Stimulated activated CD8-positive, alpha-beta memory T cell treated with anti-CD3 and anti-CD28 coated beads, Interleukin-4, amount 100 ng/mL, for 48 hours (primary cell): ENCODE measurements at regions not wholly inside any gene's neighbourhood (a gene's known extent, or its start where the extent isn't known, plus 50 kb on each side); places are given as distances from the start of the nearest gene placed in this dataset.
"Not testable (repeated sequence)": the region's sequence is repeated elsewhere in the genome, so short reads cannot be mapped to it uniquely, and the experiment has no call there.

Source experiments
- DNase-seq: peaks from one replicate; pipeline ENCODE4 v3.0.0-alpha.2; 2020

DNA sequence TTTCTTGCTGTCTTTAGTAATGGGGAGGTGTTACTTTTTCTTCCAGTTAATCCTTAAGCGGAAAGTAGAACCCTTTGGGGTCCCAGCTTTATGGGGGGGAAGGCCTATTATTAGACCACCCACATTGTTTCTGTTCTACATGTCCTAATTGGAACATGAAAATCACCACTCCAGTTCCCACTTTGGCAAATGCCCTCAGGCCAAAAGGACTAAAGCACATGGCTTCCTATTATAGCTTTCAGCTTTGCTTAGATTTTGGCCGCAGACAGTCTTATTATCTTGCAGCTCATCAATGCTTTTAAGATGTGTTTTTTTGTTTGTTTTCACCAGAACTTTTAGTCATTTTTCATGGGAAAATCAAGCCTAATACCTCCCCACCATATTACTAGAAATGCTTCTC, 296.8 kb upstream of the ANKH start:
- DNase-seq = no peak

DNA sequence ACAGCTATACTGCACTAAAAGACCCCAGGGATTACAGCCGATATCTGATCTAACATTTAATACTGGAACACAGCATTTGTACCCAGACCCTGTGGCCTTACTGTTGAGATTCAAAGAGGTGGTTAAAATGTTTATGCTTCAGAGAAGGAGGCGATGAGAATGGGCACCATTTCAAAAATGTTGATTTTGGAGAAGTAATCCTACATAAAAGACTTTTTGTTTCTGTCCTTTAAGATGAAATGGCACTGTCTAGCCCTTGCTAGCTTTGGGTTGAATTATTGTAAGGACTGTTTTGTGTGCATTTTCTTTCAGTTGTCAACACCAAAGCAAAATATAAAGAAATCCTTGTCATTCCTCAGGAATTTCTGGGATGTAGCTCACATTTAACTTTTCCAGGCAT, 288.5 kb upstream of the ANKH start:
- DNase-seq = no peak

DNA sequence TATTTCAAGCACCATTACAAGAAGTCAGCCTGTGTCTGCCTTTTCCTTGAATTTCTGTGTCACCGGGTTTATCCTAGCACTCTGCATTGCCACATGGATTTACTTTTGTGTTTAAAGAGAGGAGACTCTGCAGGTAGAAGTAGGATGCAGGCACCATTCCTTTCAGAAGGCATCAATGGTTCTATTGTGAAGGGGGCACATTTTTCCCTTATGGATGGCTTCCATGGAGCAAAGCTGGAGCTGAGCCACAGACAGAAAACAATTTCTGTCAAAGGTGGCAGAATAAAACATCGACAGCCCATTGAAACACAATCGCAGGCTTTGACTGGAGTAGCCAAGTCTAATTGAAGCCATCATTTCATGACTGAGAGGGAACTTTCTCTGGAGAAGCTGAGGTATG, 288.0 kb upstream of the ANKH start:
- no peak for DNase-seq

DNA sequence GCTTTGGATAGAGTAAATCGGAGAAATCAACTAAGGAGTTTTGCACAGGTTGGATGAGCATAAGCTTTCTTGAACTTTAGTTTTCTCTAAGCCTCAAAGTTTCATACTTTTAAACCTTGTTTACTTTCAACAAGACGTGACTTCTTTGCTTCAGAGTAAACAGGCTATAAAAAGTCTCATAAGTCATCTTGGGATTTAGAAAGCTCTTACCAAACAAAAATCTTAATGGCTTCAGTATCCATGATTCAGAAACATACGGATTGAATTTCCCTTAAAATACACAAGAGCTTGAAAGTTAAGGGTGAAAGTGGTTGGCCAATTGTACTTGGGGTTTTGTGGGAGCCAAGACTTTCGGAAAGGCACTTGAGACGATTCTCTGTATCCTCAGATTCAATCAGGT, 270.9 kb upstream of the ANKH start:
- DNase-seq = no peak

DNA sequence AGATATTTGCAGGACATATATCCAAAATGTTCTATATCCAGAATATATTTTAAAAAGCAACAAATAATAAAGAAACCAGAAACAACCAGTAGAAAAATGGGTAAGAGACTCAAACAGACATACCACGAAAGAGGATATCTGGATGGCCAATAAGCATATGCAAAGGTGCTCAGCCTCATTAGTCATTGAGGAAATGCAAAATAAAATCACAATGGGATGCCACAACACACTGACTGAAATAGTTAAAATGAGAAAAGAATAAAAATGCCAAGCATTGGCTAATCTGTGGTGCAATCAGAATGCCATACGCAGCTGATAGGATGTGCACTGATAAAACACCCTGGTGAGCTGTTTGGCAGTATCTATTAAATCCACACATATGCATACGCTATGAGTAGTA, 265.8 kb upstream of the ANKH start:
- DNase-seq = no peak

DNA sequence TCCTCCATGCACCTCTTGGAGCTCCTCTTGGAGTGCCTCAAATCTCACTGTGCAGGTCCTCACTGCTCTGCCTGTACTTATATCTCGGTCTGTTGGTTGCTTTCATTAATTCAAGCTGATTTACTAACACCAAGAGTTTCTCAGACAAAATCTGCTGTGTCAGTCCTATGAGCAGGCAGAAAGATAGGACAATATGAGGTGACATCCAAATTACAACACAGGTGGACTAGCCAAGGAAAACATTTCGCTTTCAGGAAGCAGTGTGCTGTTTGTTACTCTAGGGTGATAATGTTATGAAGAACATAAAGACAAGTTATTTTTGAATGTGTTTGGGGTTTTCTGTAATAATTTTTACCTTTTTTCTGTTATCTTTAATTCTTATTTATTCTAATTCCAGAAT, 264.1 kb upstream of the ANKH start:
- no peak for DNase-seq

DNA sequence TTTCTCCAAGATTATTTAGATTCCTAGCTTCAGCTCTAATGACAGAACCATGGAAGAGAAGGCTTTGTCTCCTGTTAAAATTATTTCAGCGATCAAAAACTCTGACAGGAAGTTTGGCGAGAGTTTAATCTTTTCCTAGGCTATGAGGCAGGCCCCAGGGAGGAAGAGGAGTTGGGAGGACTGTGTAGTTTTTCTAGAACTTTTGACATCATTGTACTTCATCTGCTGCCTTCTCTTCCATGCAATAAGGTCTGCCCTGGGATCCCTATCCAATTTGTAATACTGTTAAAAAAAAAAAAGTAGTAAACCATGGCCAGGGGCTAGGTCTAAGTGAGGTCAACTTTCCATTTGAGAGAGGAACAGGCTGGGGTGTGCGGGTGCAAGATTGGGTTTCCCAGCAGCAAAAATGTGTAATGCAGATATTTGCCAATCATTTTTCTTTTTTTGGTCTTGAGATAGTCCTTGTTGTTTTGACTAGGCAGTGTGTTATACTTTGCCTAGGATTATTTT, 261.9 kb upstream of the ANKH start:
- DNase-seq = no peak

DNA sequence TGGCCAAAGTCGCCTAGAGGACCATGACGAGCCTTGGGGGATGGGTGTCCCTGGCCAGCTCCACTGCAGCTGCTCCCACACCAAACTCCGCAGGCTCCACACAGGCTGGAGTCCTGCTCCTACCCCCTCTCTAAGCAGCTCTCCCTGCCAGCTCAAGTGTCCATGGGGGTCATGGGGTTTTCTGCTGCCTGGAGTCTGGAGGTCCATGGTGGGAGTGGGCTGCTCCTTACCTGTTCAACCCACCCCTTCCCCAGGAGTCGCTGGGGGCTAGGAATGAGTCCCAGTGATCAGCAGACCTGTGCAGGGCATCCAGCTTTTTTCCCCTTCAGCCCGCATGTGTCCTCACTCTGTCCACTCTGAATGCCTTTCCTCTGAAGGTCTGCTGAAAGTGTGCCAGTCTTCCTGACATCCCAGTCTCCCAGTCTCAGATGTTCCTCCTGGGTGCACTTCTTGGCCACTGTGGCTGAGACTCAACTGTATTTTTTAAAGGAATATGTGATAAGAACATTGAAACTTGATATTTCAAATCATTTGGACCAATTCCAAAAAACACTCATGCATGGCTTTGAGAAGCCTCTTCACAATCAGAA, 261.3 kb upstream of the ANKH start:
- DNase-seq = no peak

DNA sequence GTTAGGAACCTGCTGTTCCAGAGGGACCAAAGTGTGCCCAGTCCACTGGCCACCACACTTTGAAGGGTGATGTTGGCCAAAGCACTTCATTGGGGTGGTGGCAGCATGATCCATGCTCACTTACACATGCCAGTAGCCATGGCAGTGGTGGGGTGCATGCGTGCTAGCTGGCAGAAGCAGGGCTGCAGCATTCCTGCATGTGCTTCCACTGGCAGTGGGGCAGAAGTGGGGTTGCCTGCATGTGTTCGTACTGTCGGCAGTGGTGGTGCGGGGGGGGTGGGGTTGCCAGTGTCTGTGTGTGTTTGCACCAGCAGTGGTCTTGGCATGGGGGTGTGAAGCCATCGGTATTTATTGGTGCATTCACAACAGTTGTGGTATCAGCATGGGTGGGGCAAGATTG, 260.3 kb upstream of the ANKH start:
- DNase-seq = no peak

DNA sequence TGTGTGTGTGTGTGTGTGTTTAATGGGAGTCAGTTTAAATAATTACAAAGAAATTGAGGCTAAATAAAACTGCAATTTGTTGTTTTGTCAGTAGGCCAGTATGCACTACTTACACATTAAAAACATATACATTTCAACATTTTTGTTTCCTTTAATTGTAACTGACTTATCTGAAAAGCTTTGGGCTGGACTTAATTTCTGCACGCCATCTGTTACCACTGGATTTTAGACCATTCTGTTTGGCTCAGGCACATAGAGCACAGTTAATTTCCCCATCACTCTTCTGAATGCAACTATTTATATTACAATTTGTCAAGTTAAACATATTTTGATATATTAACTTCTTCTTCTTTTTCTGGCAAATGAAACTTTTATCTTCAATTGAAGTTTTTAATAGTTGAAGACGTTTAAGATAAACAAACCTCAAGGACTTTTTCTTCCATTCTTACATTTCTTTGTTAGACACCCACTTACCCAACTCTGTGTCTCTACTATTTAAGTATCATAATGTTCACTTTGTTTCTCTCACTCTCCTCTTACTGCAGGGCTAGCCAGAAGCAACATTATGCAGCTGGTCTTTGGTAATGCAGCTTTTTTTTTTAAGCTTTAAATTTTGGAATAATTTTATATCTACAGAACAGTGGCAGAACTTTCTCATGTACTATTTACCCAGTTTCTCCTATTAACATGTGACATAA, 253.4 kb upstream of the ANKH start:
- no peak for DNase-seq

DNA sequence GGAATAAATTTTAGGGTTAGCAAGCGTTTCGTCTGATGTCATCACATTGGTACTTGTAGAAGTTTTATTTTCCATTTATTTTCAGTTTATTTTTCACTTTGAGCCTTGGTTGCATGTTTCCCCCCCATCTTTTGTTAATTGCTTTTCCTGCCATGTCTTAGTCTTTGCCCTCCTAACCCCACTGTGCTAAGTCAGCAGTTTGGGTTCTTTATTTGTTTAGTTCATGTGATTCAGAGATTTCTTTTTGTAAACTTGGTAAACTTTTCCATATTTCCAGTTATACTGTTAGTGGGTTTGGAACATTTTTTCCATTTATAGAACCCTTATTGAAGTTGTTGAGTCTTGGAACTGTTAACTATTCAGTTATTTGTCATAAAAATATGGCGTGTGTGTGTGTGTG, 252.9 kb upstream of the ANKH start:
- DNase-seq = no peak

DNA sequence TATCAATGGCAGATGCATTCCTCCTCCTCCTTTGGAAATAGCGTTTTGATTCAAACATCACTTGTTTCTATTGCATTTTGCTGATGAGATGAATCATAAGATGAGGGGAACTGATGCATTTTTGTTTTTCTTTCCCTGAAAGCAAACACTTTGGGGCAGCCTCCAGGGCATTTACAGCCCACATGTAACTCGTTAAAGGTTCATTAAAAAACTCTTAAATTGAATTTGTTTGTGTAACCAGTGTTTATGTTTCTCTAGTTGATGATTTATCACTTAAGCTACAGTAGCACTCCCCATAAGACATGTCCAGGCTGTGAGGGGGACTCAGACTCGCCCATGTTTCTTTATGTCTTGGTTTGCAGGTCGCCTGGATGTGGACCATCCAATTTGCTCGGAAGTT, 246.1 kb upstream of the ANKH start:
- no peak for DNase-seq

DNA sequence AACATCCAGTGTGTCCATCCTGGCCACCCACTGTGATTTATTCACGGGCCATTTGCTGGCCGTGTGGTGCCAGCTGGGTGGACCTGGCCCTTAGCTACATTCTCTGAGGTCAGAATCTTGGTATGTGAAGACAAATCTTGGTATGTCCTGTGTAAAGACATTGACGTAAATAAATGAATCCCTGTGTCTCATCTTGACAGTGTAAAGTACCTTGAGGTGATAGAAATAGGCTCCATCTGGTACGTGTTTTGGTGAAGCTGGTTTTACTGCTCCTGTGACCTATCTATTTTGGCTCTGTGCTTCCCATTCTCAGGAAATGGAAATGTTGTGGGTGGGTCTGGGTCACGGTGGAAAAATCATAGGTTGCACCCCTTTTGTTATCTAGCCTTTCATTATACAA, 245.4 kb upstream of the ANKH start:
- DNase-seq = no peak

DNA sequence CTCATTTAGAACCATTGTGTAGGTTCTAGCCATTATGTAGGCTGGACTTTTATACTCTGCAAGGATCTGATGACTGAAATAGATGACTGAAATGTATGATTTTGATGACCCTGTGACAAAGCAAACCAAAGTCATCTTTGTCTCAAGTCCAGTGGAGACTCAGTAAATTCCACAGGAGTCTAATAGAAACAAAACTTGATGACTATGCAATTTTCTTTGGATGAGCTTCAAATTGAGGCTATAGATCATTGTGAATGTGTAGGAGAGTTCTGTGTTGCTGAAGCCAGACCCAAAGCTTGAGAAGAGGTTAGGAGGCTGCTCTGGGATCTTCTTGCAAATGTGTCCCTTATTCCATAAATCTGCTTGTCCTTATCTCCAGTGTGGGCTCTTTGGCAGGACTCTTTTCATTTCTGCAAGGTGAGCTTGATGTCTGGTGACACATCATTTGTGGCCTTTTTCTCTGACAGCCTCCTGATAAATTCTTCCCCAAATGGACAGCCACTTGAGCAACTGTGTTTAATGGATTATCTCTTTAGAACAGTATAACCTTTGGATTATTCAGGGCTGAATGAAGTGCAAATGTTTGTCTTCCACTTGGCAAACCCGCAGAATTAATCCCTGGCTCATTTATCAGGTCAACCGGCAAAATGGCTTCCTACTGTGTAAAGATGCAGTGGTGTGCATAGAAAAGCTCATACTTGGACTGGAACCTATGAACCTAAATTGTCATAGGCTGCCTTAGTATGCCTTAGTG, 235.1 kb upstream of the ANKH start:
- no peak for DNase-seq

DNA sequence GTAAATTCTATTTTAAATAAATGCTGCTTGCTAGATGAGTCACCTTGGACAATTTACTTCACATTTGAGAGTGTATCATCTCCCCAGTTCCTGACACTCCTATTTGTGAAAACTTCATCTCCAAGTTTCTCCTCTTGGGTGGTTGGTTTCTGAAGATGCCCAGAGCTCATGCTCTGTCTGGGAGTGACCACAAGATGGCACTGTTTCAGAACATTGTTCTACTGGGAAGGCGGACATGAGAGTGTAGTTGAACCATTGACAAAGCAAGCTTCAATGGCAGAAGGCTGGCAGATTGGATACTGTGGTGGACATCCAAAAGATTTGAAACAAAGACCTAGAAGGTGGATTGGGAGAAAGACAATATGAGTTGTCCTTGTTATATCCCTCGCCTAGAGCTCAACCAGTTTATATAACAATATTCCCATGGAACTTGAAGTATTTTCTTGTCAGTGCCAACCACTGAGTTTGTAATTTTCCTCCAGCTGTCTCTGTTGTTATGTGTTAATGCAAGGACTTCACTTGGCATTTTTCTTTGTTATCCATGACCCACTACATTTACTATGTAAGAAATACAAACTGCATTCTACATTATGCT, 234.3 kb upstream of the ANKH start:
- DNase-seq = peak; percentile 53

DNA sequence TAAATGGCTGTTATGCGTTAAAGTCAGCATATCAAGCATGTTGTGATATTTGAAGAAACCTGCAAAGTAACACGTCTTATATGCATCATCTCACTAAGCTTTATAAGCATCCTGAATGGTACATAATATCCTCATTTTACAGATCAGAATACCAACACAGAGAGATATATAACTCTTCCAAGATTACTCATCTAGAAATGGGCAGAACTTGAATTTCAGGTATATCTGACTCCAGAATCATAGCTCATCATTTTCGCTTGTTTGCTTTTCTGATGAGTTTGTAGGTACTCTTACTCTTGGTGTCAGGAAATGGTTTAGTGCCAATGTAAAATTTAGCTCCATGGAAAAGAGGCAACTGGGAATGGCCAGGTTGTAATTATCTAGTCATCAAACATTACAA, 232.3 kb upstream of the ANKH start:
- no peak for DNase-seq

DNA sequence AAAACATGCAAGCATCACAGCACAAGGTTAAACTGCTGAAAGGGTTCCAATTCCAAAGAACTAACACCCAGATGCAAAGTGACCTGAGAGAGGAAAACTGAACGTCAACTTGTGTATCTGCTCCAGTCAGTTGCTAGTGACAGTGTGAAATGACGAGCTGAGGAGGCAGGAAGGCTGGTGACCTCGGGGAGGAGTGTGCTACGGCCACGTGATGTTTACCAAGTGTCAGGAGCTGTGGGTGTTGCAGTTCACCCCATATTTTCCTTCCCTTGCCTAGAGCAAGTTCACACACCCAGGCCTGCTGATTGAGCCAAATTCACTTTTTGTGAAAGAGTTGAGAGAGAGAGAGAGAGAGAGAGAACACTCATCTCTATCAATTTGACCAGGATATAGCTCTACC, 231.6 kb upstream of the ANKH start:
- DNase-seq = no peak

DNA sequence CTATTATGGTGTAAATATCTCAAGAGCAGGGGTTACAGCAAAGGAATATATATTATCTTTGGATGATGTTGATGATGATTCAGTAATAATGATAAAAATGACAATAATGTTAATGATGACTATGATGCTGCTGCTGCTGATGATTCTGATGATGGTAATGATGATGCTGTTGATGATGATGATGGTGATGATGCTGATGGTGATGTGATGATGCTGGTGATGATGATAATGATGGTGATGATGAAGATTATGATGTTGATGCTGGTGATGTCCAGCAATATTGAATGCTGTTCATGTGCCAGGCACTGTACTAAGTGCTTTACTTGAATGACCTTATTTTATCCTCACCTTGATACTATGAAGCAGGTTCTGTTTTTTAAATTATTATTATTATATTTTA, 226.0 kb upstream of the ANKH start:
- no peak for DNase-seq

DNA sequence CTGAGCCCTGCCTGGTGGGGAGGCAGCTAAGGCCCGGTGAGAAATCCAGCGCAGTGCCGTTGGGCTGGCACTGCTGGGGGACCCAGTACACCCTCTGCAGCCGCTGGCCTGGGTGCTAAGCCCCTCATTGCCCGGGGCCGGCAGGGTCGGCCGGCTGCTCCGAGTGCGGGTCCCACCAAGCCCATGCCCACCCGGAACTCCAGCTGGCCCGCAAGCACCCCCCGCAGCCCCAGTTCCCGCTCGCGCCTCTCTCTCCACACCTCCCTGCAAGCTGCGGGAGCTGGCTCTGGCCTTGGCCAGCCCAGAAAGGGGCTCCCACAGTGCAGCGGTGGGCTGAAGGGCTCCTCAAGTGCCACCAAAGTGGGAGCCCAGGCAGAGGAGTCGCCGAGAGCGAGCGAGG, 225.1 kb upstream of the ANKH start:
- not testable (repeated sequence) for DNase-seq

DNA sequence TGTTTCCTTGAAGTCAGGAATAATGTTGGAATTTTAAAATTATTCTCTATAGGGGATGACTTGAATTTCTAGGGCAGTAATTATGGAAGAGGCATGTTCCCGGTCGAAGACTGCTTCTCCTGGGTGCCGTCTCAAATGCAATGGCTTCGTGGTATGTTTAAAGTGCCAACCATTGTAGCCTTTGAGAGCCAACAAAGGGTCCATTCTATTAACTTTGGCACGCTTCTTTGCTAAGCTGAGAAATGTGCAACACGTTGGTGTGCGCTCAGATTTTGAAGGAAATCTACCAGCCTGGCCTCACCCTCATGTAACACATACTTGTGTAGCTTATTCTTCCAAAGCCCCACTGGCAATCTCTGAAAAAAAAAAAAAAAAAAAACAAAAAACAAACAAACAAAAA, 221.2 kb upstream of the ANKH start:
- no peak for DNase-seq

DNA sequence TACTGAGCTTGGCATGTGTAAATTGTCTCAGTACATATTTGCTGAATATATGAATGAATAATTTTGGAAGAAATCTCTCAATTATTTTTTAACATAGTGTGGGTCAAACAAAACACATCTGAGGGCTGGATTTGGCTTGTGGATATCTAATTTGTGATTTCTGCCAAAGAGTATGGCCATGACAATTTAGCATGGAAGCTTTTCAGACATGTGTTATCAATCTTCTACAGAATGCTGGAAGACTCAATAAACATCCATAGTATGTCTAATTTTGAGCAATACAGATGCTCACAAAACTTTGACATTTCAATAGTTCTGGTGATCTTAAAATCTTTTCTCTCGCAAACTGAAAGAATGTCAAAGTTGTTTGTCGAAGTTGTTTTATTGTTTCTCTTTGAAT, 214.1 kb upstream of the ANKH start:
- no peak for DNase-seq

DNA sequence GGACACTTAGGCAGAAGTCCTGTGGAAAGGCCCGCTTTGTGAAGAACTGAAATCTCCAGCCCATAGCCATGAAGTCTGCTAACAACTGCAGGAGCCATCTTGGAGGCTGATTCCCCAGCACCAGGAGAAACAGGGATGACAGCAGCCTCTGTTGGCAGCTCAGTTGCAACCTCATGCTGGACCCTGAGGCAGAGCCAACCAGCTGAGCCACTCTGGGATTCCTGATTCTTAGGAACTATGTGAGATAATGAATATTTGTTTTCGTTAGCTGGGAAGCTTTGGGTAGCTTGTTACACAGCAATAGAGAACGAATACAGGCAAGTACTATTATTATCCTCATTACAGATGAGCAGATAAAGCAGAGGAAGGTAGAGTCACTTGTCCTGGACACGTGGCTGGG, 210.5 kb upstream of the ANKH start:
- DNase-seq = no peak

DNA sequence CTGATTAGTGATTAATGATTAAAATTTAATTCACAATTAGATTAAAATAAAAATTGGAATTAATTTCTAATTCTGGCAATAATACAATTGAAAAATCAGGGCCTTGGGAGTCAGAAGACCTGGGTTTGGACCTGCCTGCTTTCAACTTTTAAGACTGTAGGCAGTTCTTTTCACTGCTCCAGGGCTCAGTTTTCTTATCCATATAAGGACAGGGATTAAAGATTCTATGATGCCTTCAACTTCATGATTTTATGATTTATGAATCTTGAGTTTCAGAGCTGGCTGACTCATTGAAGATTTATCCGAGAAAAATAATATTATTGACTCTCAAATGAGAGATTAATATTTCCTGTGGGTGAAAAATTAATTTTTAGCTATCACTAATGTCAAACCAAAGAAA, 208.6 kb upstream of the ANKH start:
- no peak for DNase-seq

DNA sequence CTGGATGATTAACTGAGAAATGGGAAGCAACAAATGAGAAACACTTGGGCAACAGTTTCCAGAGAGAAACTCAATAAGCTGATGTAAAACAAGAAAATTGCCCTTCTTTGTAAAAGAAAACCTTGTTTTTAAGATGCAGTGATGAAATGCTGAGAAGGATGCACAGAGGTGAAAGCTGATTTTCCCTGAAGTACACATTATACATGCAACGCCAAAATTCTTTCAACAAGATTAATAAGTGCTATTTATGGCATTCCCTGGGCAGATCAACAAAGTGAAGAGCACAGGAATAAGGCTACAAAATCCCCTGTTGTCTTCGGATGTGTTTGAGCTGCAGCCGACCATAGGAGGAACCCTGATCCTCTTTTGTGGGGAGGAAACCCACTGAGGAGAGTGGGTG, 208.0 kb upstream of the ANKH start:
- no peak for DNase-seq
